ENCODE measurements at regions not wholly inside any gene's neighbourhood (a gene's known extent, or its start where the extent isn't known, plus 50 kb on each side); places are given as distances from the start of the nearest gene placed in this dataset.

GRCh38 chr7:68442931-68443631, 1155.2 kb upstream of the AUTS2 start:
- 81 to 84% (median 81%) methylated on average over 6 of the region's 6 CpGs for WGBS, 4 donors
- TF ChIP-seq, protein P1, sequence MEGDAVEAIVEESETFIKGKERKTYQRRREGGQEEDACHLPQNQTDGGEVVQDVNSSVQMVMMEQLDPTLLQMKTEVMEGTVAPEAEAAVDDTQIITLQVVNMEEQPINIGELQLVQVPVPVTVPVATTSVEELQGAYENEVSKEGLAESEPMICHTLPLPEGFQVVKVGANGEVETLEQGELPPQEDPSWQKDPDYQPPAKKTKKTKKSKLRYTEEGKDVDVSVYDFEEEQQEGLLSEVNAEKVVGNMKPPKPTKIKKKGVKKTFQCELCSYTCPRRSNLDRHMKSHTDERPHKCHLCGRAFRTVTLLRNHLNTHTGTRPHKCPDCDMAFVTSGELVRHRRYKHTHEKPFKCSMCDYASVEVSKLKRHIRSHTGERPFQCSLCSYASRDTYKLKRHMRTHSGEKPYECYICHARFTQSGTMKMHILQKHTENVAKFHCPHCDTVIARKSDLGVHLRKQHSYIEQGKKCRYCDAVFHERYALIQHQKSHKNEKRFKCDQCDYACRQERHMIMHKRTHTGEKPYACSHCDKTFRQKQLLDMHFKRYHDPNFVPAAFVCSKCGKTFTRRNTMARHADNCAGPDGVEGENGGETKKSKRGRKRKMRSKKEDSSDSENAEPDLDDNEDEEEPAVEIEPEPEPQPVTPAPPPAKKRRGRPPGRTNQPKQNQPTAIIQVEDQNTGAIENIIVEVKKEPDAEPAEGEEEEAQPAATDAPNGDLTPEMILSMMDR (IDR thresholded peaks at IDR 0.05), result no peak
- TF ChIP-seq POLR2A (IDR thresholded peaks at IDR 0.05), result no peak
- DNase-seq (no peak), ATAC-seq (no peak)
- Histone ChIP-seq H3K36me3 (no peaks in the 10 kb centered on the region), H3K4me3 (no peak overlapping the region), H3K4me1 (no peaks in the 10 kb centered on the region), H3K27me3 (no peaks in the 10 kb centered on the region), H3K27ac (no peak overlapping the region), H3K9me3 (peaks cover 0 to 5% (median 0%) of the 10 kb centered on the region in 12 donors)
- intact Hi-C loops (cut with DNase I), result no loop called here

DNA sequence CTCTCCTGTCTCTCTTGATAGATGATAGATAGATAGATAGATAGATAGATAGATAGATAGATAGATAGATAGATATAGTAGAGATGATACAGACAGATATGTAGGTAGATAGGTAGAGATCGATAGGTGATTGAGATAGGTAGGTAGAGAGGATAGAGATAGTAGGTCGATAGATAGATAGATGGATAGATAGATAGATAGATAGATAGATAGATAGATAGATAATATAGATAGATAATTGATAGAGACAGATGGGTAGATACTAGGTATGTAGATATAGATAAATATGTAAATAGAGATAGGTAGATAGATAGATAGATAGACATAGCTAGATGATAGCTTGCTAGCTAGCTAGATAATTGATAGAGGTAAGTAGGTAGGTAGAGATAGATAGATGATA, 1154.2 kb upstream of the AUTS2 start:
- TF ChIP-seq, protein P1 (IDR thresholded peaks at IDR 0.05), result no peak
- TF ChIP-seq POLR2A (IDR thresholded peaks at IDR 0.05), result no peak
- no peaks in the 10 kb centered on the region for H3K36me3 ChIP-seq
- H3K9me3 ChIP-seq, result peaks cover 0 to 5% (median 0%) of the 10 kb centered on the region in 12 donors
- 79 to 89% (median 82%) methylated on average over 2 of the region's 2 CpGs for WGBS, 4 donors
- no peaks in the 10 kb centered on the region for H3K4me1 ChIP-seq
- H3K27ac ChIP-seq, result no peak overlapping the region
- DNase-seq (no peak), ATAC-seq (no peak)
- intact Hi-C loops (cut with DNase I), result no loop called here
- no peak overlapping the region for H3K4me3 ChIP-seq
- no peaks in the 10 kb centered on the region for H3K27me3 ChIP-seq

DNA sequence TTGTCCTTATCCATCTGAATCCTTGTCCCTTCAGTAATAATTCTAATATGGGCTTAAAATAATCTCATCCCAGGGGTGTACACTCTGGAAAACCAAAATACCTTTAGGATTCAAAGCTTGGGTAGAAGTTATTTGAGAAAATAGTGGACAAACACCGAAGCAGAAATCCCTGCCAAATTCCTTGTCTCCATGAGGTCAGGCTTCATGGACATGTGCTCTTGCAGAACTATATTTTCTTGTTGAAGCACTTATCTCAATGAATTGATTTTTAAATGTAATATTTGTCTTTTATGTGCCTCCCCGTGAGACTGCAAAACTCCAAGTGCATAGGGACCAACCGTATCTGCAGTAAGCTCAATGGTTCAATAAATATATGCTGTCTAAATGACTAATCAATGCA, 1153.3 kb upstream of the AUTS2 start:
- Histone ChIP-seq H3K27ac (no peak overlapping the region), H3K9me3 (peaks cover 0 to 5% (median 0%) of the 10 kb centered on the region in 12 donors), H3K36me3 (no peaks in the 10 kb centered on the region), H3K27me3 (no peaks in the 10 kb centered on the region), H3K4me1 (no peaks in the 10 kb centered on the region), H3K4me3 (no peak overlapping the region)
- intact Hi-C loops (cut with DNase I), result no loop called here
- ATAC-seq (no peak), DNase-seq (no peak)
- WGBS, 4 donors, result 85 to 90% (median 87%) methylated on average over 3 of the region's 3 CpGs
- no peak for TF ChIP-seq POLR2A (IDR thresholded peaks at IDR 0.05)
- TF ChIP-seq, protein P1 (IDR thresholded peaks at IDR 0.05), result no peak

- ATAC-seq (no peak), DNase-seq (no peak)
- intact Hi-C loops (cut with DNase I), result no loop called here
- H3K36me3 ChIP-seq, result no peaks in the 10 kb centered on the region
- TF ChIP-seq, protein P1 (IDR thresholded peaks at IDR 0.05), result no peak
- TF ChIP-seq POLR2A (IDR thresholded peaks at IDR 0.05), result no peak
- H3K27me3 ChIP-seq, result no peaks in the 10 kb centered on the region
- no peak overlapping the region for H3K27ac ChIP-seq
- H3K4me3 ChIP-seq, result no peak overlapping the region
- no peaks in the 10 kb centered on the region for H3K4me1 ChIP-seq
- WGBS, 4 donors, result 61 to 65% (median 62%) methylated on average over 10 of the region's 10 CpGs
- H3K9me3 ChIP-seq, result peaks cover 0 to 5% (median 0%) of the 10 kb centered on the region in 12 donors
These were observed 1152.1 kb upstream of the AUTS2 start for GRCh38 chr7:68446183-68446582.
